ENCODE measurements at regions not wholly inside any gene's neighbourhood (a gene's known extent, or its start where the extent isn't known, plus 50 kb on each side); places are given as distances from the start of the nearest gene placed in this dataset.

DNA sequence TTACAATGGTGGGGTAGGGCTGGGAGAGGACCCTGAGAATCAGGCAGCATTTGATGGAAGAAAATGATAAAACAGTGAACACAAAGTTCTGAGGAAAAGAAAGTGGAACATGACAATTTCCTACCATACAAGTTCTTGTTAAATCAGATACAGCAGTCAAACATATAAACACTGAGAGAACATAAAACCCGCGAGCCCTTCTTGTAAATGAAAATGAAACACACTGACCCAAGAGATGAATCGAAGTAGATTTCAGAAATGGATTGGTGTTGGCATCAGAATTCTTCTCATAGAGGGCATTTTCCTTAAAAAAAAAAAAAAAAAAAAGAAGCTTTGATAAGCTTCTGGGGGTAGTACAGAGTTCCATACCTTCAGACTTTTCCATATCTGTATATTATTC lies 134.7 kb upstream of the TMEM45B start:
- Histone ChIP-seq H3K79me2 (ENCODE audit: control insufficient read depth, insufficient read depth, low read length) (no peaks in the 10 kb centered on the region), H2AFZ (ENCODE audit: low read depth, low read length) (no peak overlapping the region), H3K27me3 (ENCODE audit: control insufficient read depth in 2 of 2, insufficient read depth in 2 of 2, low read length in 2 of 2) (no peaks in the 10 kb centered on the region; a peak in 2 of 5 replicates), H3K4me1 (replicated peaks in 1 of 2; ENCODE audit: control insufficient read depth in 2 of 2, insufficient read depth in 2 of 2, low read length in 2 of 2) (no peaks in the 10 kb centered on the region), H3K4me2 (ENCODE audit: insufficient read depth, low read length) (no peak overlapping the region), H3K9ac (ENCODE audit: insufficient read depth in 1 of 2, low read depth in 2 of 2, low read length in 2 of 2) (no peak overlapping the region), H3K36me3 (ENCODE audit: control insufficient read depth, insufficient read depth, low read length) (no peaks in the 10 kb centered on the region), H3K27ac (ENCODE audit: extremely low read depth, low read depth, low read length) (no peak overlapping the region), H3K4me3 (no peak overlapping the region), H4K20me1 (replicated peaks; ENCODE audit: control insufficient read depth, insufficient read depth, low read length) (no peaks in the 10 kb centered on the region), H3K9me1 (ENCODE audit: control insufficient read depth, insufficient read depth, low read length) (no peaks in the 10 kb centered on the region), H3K9me3 (replicated peaks; ENCODE audit: control insufficient read depth, insufficient read depth, low read depth, low read length) (no peaks in the 10 kb centered on the region)
- ChIA-PET CTCF (ENCODE audit: low intra/inter-chr PET ratio) (no interaction called here), POLR2A (no interaction called here)
- no TSS peak for BruUV-seq (replicated peaks)
- ATAC-seq (no peak), DNase-seq (ENCODE audit: extremely low read depth in 1 of 4, low spot score in 3 of 4) (no peak), FAIRE-seq (no peak)
- TF ChIP-seq, protein P1, sequence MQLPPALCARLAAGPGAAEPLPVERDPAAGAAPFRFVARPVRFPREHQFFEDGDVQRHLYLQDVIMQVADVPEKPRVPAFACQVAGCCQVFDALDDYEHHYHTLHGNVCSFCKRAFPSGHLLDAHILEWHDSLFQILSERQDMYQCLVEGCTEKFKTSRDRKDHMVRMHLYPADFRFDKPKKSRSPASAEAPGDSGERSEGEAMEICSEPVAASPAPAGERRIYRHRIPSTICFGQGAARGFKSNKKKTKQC (CRISPR knock-in tag; IDR thresholded peaks at IDR 0.05) = no peak
- TF ChIP-seq, protein P2, sequence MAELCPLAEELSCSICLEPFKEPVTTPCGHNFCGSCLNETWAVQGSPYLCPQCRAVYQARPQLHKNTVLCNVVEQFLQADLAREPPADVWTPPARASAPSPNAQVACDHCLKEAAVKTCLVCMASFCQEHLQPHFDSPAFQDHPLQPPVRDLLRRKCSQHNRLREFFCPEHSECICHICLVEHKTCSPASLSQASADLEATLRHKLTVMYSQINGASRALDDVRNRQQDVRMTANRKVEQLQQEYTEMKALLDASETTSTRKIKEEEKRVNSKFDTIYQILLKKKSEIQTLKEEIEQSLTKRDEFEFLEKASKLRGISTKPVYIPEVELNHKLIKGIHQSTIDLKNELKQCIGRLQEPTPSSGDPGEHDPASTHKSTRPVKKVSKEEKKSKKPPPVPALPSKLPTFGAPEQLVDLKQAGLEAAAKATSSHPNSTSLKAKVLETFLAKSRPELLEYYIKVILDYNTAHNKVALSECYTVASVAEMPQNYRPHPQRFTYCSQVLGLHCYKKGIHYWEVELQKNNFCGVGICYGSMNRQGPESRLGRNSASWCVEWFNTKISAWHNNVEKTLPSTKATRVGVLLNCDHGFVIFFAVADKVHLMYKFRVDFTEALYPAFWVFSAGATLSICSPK (IDR thresholded peaks at IDR 0.05; ENCODE audit: borderline replicate concordance) = no peak
- TF ChIP-seq EGR1 (conservative IDR thresholded peaks at IDR 0.05) (no peak), ZC3H8 (IDR thresholded peaks at IDR 0.05) (no peak), POLR2H (tag; IDR thresholded peaks at IDR 0.05; ENCODE audit: low read depth) (no peak), CXXC5 (CRISPR knock-in tag; IDR thresholded peaks at IDR 0.05) (no peak), CBX8 (IDR thresholded peaks at IDR 0.05; ENCODE audit: borderline replicate concordance, extremely low read depth, low read depth, low read length, poor library complexity, severe bottlenecking) (no peak), BCL6 (CRISPR knock-in tag; IDR thresholded peaks at IDR 0.05) (no peak), EP400 (IDR thresholded peaks at IDR 0.05) (no peak), NBN (IDR thresholded peaks at IDR 0.05; ENCODE audit: low read depth) (no peak), MBD2 (IDR thresholded peaks at IDR 0.05; ENCODE audit: borderline replicate concordance, low read depth) (no peak), ZNF143 (CRISPR knock-in tag; IDR thresholded peaks at IDR 0.05) (no peak), C11orf30 (IDR thresholded peaks at IDR 0.05; ENCODE audit: low read depth) (no peak), XRCC5 (IDR thresholded peaks at IDR 0.05; ENCODE audit: low read depth, low read length) (no peak), ETV6 (IDR thresholded peaks at IDR 0.05; ENCODE audit: borderline replicate concordance in 1 of 2, low read depth in 2 of 2, low read length in 1 of 2) (no peak), ETV6 (CRISPR knock-in tag; IDR thresholded peaks at IDR 0.05; ENCODE audit: borderline replicate concordance) (no peak), CBX2 (IDR thresholded peaks at IDR 0.05; ENCODE audit: insufficient read depth, low read length, poor library complexity, severe bottlenecking) (no peak), BACH1 (tag; IDR thresholded peaks at IDR 0.05) (no peak), KAT7 (CRISPR knock-in tag; IDR thresholded peaks at IDR 0.05; ENCODE audit: borderline replicate concordance) (no peak), YBX1 (IDR thresholded peaks at IDR 0.05) (no peak)
- TF ChIP-seq, protein P3, sequence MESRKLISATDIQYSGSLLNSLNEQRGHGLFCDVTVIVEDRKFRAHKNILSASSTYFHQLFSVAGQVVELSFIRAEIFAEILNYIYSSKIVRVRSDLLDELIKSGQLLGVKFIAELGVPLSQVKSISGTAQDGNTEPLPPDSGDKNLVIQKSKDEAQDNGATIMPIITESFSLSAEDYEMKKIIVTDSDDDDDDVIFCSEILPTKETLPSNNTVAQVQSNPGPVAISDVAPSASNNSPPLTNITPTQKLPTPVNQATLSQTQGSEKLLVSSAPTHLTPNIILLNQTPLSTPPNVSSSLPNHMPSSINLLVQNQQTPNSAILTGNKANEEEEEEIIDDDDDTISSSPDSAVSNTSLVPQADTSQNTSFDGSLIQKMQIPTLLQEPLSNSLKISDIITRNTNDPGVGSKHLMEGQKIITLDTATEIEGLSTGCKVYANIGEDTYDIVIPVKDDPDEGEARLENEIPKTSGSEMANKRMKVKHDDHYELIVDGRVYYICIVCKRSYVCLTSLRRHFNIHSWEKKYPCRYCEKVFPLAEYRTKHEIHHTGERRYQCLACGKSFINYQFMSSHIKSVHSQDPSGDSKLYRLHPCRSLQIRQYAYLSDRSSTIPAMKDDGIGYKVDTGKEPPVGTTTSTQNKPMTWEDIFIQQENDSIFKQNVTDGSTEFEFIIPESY (CRISPR knock-in tag; IDR thresholded peaks at IDR 0.05) = no peak
- intact Hi-C loops (cut with micrococcal nuclease) (no loop called here), in situ Hi-C loops (cut with MboI) (no loop called here)
- 0% methylated on average over 3 of the region's 3 CpGs for WGBS (ENCODE audit: insufficient coverage, low coverage, missing lambda C conversion rate)

All from K562 (cell line).